ENCODE measurements at regions not wholly inside any gene's neighbourhood (a gene's known extent, or its start where the extent isn't known, plus 50 kb on each side); places are given as distances from the start of the nearest gene placed in this dataset.

GRCh38 chr1:222136869-222137268 is 395.0 kb upstream of the DUSP10 start:
- no peak for DNase-seq
- ATAC-seq (ENCODE audit: low read depth in 2 of 2) = no peak
- Mint-ChIP-seq H3K4me1 (no peaks in the 10 kb centered on the region), H3K27me3 (no peaks in the 10 kb centered on the region), H3K36me3 (no peaks in the 10 kb centered on the region), H3K4me3 (no peak overlapping the region), H3K27ac (no peak overlapping the region), H3K9me3 (peaks cover 0 to 16% (median 3%) of the 10 kb centered on the region in 7 donors)

DNA sequence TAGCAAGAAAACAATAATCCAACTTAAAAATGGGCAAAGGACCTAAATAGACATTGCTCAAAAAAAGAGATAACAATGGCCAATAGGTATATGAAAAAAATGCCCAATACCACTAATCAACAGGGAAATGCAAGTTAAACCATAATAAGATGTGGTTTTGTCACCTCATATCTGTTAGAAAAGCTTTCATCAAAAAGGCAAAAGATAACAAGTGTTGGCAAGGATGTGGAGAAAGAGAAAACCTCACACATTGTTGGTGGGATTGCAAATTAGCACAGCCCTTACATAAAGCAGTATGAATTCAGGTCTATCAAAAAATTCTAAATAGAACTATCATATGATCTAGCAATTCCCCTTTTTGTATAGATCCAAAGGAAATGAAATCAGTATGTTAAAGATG is 387.2 kb upstream of the DUSP10 start:
- ATAC-seq (ENCODE audit: low read depth in 2 of 2) (no peak), DNase-seq (no peak)
- Mint-ChIP-seq H3K9me3 (peaks cover 0 to 7% (median 2%) of the 10 kb centered on the region in 7 donors), H3K4me3 (no peak overlapping the region), H3K4me1 (no peaks in the 10 kb centered on the region), H3K27ac (no peak overlapping the region), H3K36me3 (no peaks in the 10 kb centered on the region), H3K27me3 (peaks cover 0 to 12% (median 4%) of the 10 kb centered on the region in 3 donors)

- no peak overlapping the region for H3K4me3 Mint-ChIP-seq
- ATAC-seq (ENCODE audit: low read depth in 2 of 2) = no peak
- peaks cover 0 to 12% (median 11%) of the 10 kb centered on the region in 3 donors for H3K27me3 Mint-ChIP-seq
- peaks cover 0 to 2% (median 0%) of the 10 kb centered on the region in 7 donors for H3K9me3 Mint-ChIP-seq
- no peak for DNase-seq
- H3K27ac Mint-ChIP-seq = peak overlapping the region in 1 of 6 donors; percentile 18
- no peaks in the 10 kb centered on the region for H3K4me1 Mint-ChIP-seq
- no peaks in the 10 kb centered on the region for H3K36me3 Mint-ChIP-seq
Observed at GRCh38 chr1:222127526-222128152, 385.8 kb upstream of the DUSP10 start.

DNA sequence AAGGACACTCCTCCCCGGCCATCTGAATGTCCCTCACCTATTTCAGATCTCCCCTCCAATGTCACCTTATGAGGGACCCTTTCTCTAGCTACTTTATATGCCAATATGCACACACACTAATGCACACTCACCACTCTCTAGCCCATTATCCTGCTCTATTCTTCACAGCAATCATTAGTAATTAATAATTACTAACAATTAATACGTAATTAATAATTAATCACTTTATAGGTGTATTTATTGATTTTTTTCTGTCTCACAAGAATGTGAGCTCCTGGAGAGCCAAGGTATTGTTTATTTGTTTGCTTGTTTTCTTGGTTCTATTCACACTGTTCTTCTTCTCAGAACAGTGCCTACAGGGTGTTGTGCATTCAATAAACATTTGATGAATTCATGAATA is 385.2 kb upstream of the DUSP10 start:
- Mint-ChIP-seq H3K4me1 (no peaks in the 10 kb centered on the region), H3K27ac (no peak overlapping the region), H3K4me3 (no peak overlapping the region), H3K27me3 (peaks cover 0 to 12% (median 11%) of the 10 kb centered on the region in 3 donors), H3K9me3 (peaks cover 0 to 2% (median 0%) of the 10 kb centered on the region in 7 donors), H3K36me3 (no peaks in the 10 kb centered on the region)
- DNase-seq = no peak
- ATAC-seq (ENCODE audit: low read depth in 2 of 2) = no peak

GRCh38 chr1:222126052-222126451 is 384.2 kb upstream of the DUSP10 start:
- Mint-ChIP-seq H3K4me3 (no peak overlapping the region), H3K36me3 (no peaks in the 10 kb centered on the region), H3K4me1 (no peaks in the 10 kb centered on the region), H3K27me3 (peaks cover 0 to 12% (median 11%) of the 10 kb centered on the region in 3 donors), H3K27ac (no peak overlapping the region), H3K9me3 (peaks cover 0 to 2% (median 0%) of the 10 kb centered on the region in 7 donors)
- ATAC-seq (ENCODE audit: low read depth in 2 of 2) = no peak
- DNase-seq = no peak

- H3K4me1 Mint-ChIP-seq = no peaks in the 10 kb centered on the region
- ATAC-seq (ENCODE audit: low read depth in 2 of 2) (no peak), DNase-seq (no peak)
- no peak overlapping the region for H3K4me3 Mint-ChIP-seq
- H3K36me3 Mint-ChIP-seq = no peaks in the 10 kb centered on the region
- peaks cover 0 to 2% (median 0%) of the 10 kb centered on the region in 7 donors for H3K9me3 Mint-ChIP-seq
- peak overlapping the region in 1 of 6 donors; percentile 27 for H3K27ac Mint-ChIP-seq
- peaks cover 0 to 12% (median 11%) of the 10 kb centered on the region in 3 donors for H3K27me3 Mint-ChIP-seq
Observed at GRCh38 chr1:222124602-222125001, 382.7 kb upstream of the DUSP10 start.

DNA sequence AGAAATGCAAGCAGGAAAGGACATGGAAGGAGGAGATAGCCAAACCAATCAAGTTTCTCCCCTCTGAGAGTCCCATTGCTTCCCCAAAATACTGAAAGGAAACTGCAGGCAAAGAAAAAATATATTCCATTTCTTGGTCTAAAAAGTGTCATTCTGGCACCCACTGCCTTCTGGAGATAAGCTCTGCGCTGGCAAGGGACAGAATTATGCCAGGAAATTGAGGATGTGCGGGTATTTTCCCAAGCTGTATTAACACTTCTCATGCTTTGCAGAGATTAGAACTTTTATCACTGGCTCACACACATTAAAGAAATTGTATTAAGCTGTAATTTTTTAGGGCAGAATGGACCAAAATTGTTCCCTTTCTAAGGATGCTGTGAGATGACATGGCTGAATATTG is 381.2 kb upstream of the DUSP10 start:
- H3K9me3 Mint-ChIP-seq = peaks cover 0 to 2% (median 0%) of the 10 kb centered on the region in 7 donors
- no peak overlapping the region for H3K4me3 Mint-ChIP-seq
- H3K27me3 Mint-ChIP-seq = peaks cover 3 to 14% (median 7%) of the 10 kb centered on the region in 3 donors

DNA sequence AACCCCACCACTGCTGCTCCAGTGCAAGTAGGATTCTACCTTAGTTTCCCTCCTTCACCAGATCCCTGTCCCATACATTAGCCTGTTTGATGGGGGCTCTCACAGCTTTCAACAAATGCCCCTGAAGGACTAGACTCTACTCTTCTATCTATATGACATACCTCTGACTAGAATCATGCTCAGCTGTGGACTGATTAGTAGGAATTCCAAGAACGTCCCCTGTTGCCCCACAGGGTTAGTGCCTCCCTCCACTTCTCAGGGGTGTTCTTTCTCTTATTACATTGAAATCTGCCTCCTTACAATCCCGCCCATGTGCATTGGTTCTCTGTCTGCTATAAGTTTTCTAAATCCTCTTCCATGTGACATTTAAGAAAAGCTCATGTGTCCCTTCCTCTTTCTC is 375.9 kb upstream of the DUSP10 start:
- H3K4me3 Mint-ChIP-seq = peak overlapping the region in 1 of 8 donors; percentile 16

More for the DNA sequence above, 381.2 kb upstream of the DUSP10 start:
- DNase-seq (no peak), ATAC-seq (ENCODE audit: low read depth in 2 of 2) (no peak)
- H3K27ac Mint-ChIP-seq = no peak overlapping the region
- H3K36me3 Mint-ChIP-seq = no peaks in the 10 kb centered on the region
- no peaks in the 10 kb centered on the region for H3K4me1 Mint-ChIP-seq

GRCh38 chr1:222114536-222115156 is 372.8 kb upstream of the DUSP10 start:
- H3K4me1 Mint-ChIP-seq = no peaks in the 10 kb centered on the region
- no peak overlapping the region for H3K4me3 Mint-ChIP-seq
- H3K9me3 Mint-ChIP-seq = peaks cover 0 to 4% (median 0%) of the 10 kb centered on the region in 7 donors
- H3K36me3 Mint-ChIP-seq = no peaks in the 10 kb centered on the region
- ATAC-seq (ENCODE audit: low read depth in 2 of 2) (no peak), DNase-seq (no peak)
- H3K27me3 Mint-ChIP-seq = peaks cover 18 to 30% (median 26%) of the 10 kb centered on the region in 3 donors
- no peak overlapping the region for H3K27ac Mint-ChIP-seq

More for the DNA sequence above, 375.9 kb upstream of the DUSP10 start:
- H3K27ac Mint-ChIP-seq = no peak overlapping the region
- peaks cover 0 to 2% (median 0%) of the 10 kb centered on the region in 7 donors for H3K9me3 Mint-ChIP-seq
- no peaks in the 10 kb centered on the region for H3K36me3 Mint-ChIP-seq
- H3K27me3 Mint-ChIP-seq = peaks cover 16 to 26% (median 18%) of the 10 kb centered on the region in 3 donors
- ATAC-seq (ENCODE audit: low read depth in 2 of 2) (no peak), DNase-seq (no peak)
- no peaks in the 10 kb centered on the region for H3K4me1 Mint-ChIP-seq

GRCh38 chr1:222109836-222110235 is 367.9 kb upstream of the DUSP10 start:
- no peak for ATAC-seq (ENCODE audit: low read depth in 2 of 2)
- DNase-seq = no peak

GRCh38 chr1:222107975-222108374 is 366.1 kb upstream of the DUSP10 start:
- H3K27me3 Mint-ChIP-seq = peaks cover 4 to 18% (median 4%) of the 10 kb centered on the region in 3 donors
- H3K4me3 Mint-ChIP-seq = no peak overlapping the region
- ATAC-seq (ENCODE audit: low read depth in 2 of 2) (no peak), DNase-seq (no peak)
- H3K4me1 Mint-ChIP-seq = peaks cover 0 to 2% (median 0%) of the 10 kb centered on the region in 3 donors
- no peak overlapping the region for H3K27ac Mint-ChIP-seq
- H3K36me3 Mint-ChIP-seq = no peaks in the 10 kb centered on the region
- H3K9me3 Mint-ChIP-seq = peaks cover 0 to 4% (median 0%) of the 10 kb centered on the region in 7 donors

More at GRCh38 chr1:222109836-222110235, 367.9 kb upstream of the DUSP10 start:
- no peaks in the 10 kb centered on the region for H3K36me3 Mint-ChIP-seq
- H3K4me1 Mint-ChIP-seq = peaks cover 0 to 2% (median 0%) of the 10 kb centered on the region in 3 donors
- no peak overlapping the region for H3K4me3 Mint-ChIP-seq
- peaks cover 11 to 18% (median 12%) of the 10 kb centered on the region in 3 donors for H3K27me3 Mint-ChIP-seq
- no peak overlapping the region for H3K27ac Mint-ChIP-seq
- H3K9me3 Mint-ChIP-seq = peaks cover 0 to 4% (median 0%) of the 10 kb centered on the region in 7 donors

GRCh38 chr1:222107267-222107666 is 365.4 kb upstream of the DUSP10 start:
- Mint-ChIP-seq H3K36me3 (no peaks in the 10 kb centered on the region), H3K9me3 (peaks cover 0 to 4% (median 0%) of the 10 kb centered on the region in 7 donors), H3K27me3 (peaks cover 4 to 13% (median 5%) of the 10 kb centered on the region in 3 donors), H3K4me1 (peaks cover 0 to 2% (median 0%) of the 10 kb centered on the region in 3 donors), H3K4me3 (no peak overlapping the region), H3K27ac (no peak overlapping the region)
- ATAC-seq (ENCODE audit: low read depth in 2 of 2) (no peak), DNase-seq (no peak)

- DNase-seq (no peak), ATAC-seq (ENCODE audit: low read depth in 2 of 2) (no peak)
- Mint-ChIP-seq H3K27ac (no peak overlapping the region), H3K36me3 (no peaks in the 10 kb centered on the region), H3K27me3 (peaks cover 6 to 16% (median 9%) of the 10 kb centered on the region in 3 donors), H3K4me3 (no peak overlapping the region), H3K9me3 (no peaks in the 10 kb centered on the region), H3K4me1 (peaks cover 0 to 2% (median 0%) of the 10 kb centered on the region in 3 donors)
Observed at GRCh38 chr1:222106377-222106776, 364.5 kb upstream of the DUSP10 start.

DNA sequence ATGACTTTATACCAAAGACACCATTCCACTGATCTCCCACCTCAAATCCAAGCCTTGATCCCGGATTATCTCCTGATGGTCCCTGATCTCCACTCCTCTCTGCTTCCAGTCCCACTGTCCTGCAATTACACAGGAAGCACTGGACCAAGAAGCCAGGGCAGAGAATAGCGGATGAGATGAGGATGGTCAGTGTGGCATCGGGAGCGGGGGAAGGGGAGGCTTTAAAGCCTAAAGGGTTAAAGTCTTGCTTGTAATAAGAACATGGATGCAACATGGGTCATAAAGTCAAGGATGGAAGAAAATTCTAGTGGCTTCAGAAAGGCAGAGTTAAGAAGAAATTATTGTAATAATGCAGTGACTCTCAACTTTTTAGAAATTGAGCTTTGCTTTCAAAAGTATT is 364.0 kb upstream of the DUSP10 start:
- ATAC-seq (ENCODE audit: low read depth in 2 of 2) = no peak
- H3K4me1 Mint-ChIP-seq = peaks cover 0 to 2% (median 0%) of the 10 kb centered on the region in 3 donors
- DNase-seq = no peak
- no peak overlapping the region for H3K27ac Mint-ChIP-seq
- no peaks in the 10 kb centered on the region for H3K36me3 Mint-ChIP-seq
- no peak overlapping the region for H3K4me3 Mint-ChIP-seq
- H3K27me3 Mint-ChIP-seq = peaks cover 6 to 21% (median 14%) of the 10 kb centered on the region in 3 donors
- no peaks in the 10 kb centered on the region for H3K9me3 Mint-ChIP-seq
